K562 (cell line): ENCODE measurements at regions not wholly inside any gene's neighbourhood (a gene's known extent, or its start where the extent isn't known, plus 50 kb on each side); places are given as distances from the start of the nearest gene placed in this dataset.

Experiments
- ATAC-seq: fragments of 200-7000 bp; cut with Tn5 transposase; 3 replicates; pipeline ENCODE4 v1.9.1; 2020; ENCODE audit warnings: moderate library complexity
- BruUV-seq: library from RNA; stranded (reverse); fragments of 400-500 nt; replicated peaks from 2 replicates; lab custom pipeline; 2021; lab: Mats Ljungman, UMichigan
- CTCF ChIA-PET: fragments of 300-600 bp; formaldehyde crosslinking; extraction: SDS; loops from one replicate; lab custom pipeline; 2021; ENCODE audit warnings: low intra/inter-chr PET ratio; lab: Yijun Ruan, JAX
- POLR2A ChIA-PET: fragments of 300-600, 350-650 bp; sonication (Branson Sonifier 250); formaldehyde crosslinking; extraction: SDS; loops from one replicate; lab custom pipeline; 2021; ENCODE audit warnings: antibody characterized with exemption, inconsistent platforms; lab: Yijun Ruan, JAX
- DNase-seq, 4 experiments: peaks; one replicate each; pipeline versions ENCODE4 v3.0.0 to v3.0.0-alpha.2; 2011 to 2018; ENCODE audit warnings: low spot score in 3 of 4, mixed read lengths in 3 of 4; ENCODE audit errors: extremely low read depth in 1 of 4
- FAIRE-seq: peaks from 2 replicates; lab custom pipeline; 2011; peaks lifted over from hg19 to GRCh38; lab: Jason Lieb, UNC
- H2AFZ ChIP-seq: 2 replicates; pipeline ENCODE4 v1.6.0; 2011; ENCODE audit warnings: low read depth, low read length, control low read depth, inconsistent platforms
- H3K27ac ChIP-seq: fragments of 200-600 bp; 3 replicates; pipeline ENCODE4 v1.8.0; 2011; ENCODE audit warnings: low read depth, mild to moderate bottlenecking, control low read depth, inconsistent platforms, low read length, moderate library complexity, mixed read lengths; ENCODE audit errors: extremely low read depth
- H3K27me3 ChIP-seq, 2 experiments: fragments of 300-600 bp in 1 of 2; 2 replicates in 1 of 2; 3 replicates in 1 of 2; pipeline versions ENCODE4 v1.6.0 to v1.8.0; 2011; ENCODE audit warnings: inconsistent platforms in 2 of 2, low read length in 2 of 2, mild to moderate bottlenecking in 1 of 2, mixed read lengths in 1 of 2, moderate library complexity in 1 of 2; ENCODE audit not compliant: control insufficient read depth in 2 of 2, insufficient read depth in 2 of 2
- H3K36me3 ChIP-seq: fragments of 300-600 bp; 3 replicates; pipeline ENCODE4 v1.8.0; 2011; ENCODE audit warnings: mild to moderate bottlenecking, low read length, inconsistent platforms; ENCODE audit not compliant: control insufficient read depth, insufficient read depth
- H3K4me1 ChIP-seq, 2 experiments: fragments of 200-600 bp in 1 of 2; replicated peaks in 1 of 2; 2 replicates in 1 of 2; 3 replicates in 1 of 2; pipeline versions ENCODE4 v1.5.1 to v1.8.0; 2011; ENCODE audit warnings: inconsistent platforms in 2 of 2, low read length in 2 of 2, mild to moderate bottlenecking in 1 of 2, mixed read lengths in 1 of 2, moderate library complexity in 1 of 2; ENCODE audit not compliant: control insufficient read depth in 2 of 2, insufficient read depth in 2 of 2
- H3K4me2 ChIP-seq: 2 replicates; pipeline ENCODE4 v1.6.1; 2011; ENCODE audit warnings: low read length, control low read depth, inconsistent platforms, mixed read lengths; ENCODE audit not compliant: insufficient read depth
- H3K4me3 ChIP-seq: fragments of 200-600 bp; sonication (generic), shearing (Covaris generic); 2 replicates; pipeline ENCODE4 v1.5.1; 2016; ENCODE audit warnings: control low read depth, inconsistent platforms
- H3K79me2 ChIP-seq: fragments of 200-600 bp; 3 replicates; pipeline ENCODE4 v1.8.0; 2011; ENCODE audit warnings: low read length, inconsistent platforms; ENCODE audit not compliant: control insufficient read depth, insufficient read depth
- H3K9ac ChIP-seq, 2 experiments: 2 replicates each; pipeline versions ENCODE4 v1.6.0 to v1.6.1; 2011; ENCODE audit warnings: low read depth in 2 of 2, low read length in 2 of 2, control low read depth in 1 of 2, inconsistent platforms in 1 of 2, mild to moderate bottlenecking in 1 of 2, mixed read lengths in 1 of 2; ENCODE audit not compliant: insufficient read depth in 1 of 2
- H3K9me1 ChIP-seq: one replicate; pipeline ENCODE4 v1.6.0; 2011; ENCODE audit warnings: inconsistent platforms, mild to moderate bottlenecking, low read length, moderate library complexity; ENCODE audit not compliant: control insufficient read depth, insufficient read depth
- H3K9me3 ChIP-seq: replicated peaks from 2 replicates; pipeline ENCODE4 v1.5.1; 2011; ENCODE audit warnings: low read depth, low read length, inconsistent platforms; ENCODE audit not compliant: control insufficient read depth, insufficient read depth
- H4K20me1 ChIP-seq: replicated peaks from 2 replicates; pipeline ENCODE4 v1.6.1; 2011; ENCODE audit warnings: low read length, inconsistent platforms, mixed read lengths; ENCODE audit not compliant: control insufficient read depth, insufficient read depth
- FIP1L1 ChIP-seq: fragments of 200-400 bp; formaldehyde crosslinking; IDR thresholded peaks from 2 replicates; pipeline ENCODE4 v1.6.1; 2018; ENCODE audit warnings: mild to moderate bottlenecking, low read depth, low read length; ENCODE audit not compliant: poor library complexity, severe bottlenecking
- HCFC1 ChIP-seq: IDR thresholded peaks from 2 replicates; pipeline ENCODE4 v1.6.1; 2012; ENCODE audit warnings: low read depth, low read length, improper control_type of control experiment
- JUN ChIP-seq, 2 experiments: sonication (generic) in 1 of 2; formaldehyde crosslinking in 1 of 2; IDR thresholded peaks; 2 replicates each; pipeline versions ENCODE4 v1.6.1 to v1.8.0; 2012 to 2022; ENCODE audit warnings: borderline replicate concordance in 2 of 2, mild to moderate bottlenecking in 2 of 2, improper control_type of control experiment in 1 of 2, low read depth in 1 of 2, low read length in 1 of 2, missing genetic modification reagents in 1 of 2
- MYBL2 ChIP-seq, 2 experiments: fragments of 450-650 bp in 1 of 2; sonication (generic) in 1 of 2; formaldehyde crosslinking in 1 of 2; IDR thresholded peaks; 2 replicates each; pipeline versions ENCODE4 v1.6.1 to v1.8.1; 2017 to 2022; ENCODE audit warnings: borderline replicate concordance in 1 of 2, inconsistent platforms in 1 of 2, low read depth in 1 of 2, mild to moderate bottlenecking in 1 of 2, missing genetic modification reagents in 1 of 2, moderate library complexity in 1 of 2
- NRF1 ChIP-seq, 2 experiments: fragments of 450-650 bp; IDR thresholded peaks in 1 of 2; conservative IDR thresholded peaks in 1 of 2; 2 replicates each; pipeline ENCODE4 v1.6.1; 2014; ENCODE audit warnings: mild to moderate bottlenecking in 2 of 2
- REST ChIP-seq, 2 experiments: fragments of 450-650 bp; formaldehyde crosslinking in 1 of 2; IDR thresholded peaks; 2 replicates each; pipeline versions ENCODE4 v1.4.0 to v1.6.1; 2014 to 2020; ENCODE audit warnings: mild to moderate bottlenecking in 2 of 2, borderline replicate concordance in 1 of 2, low read depth in 1 of 2
- ZNF3 ChIP-seq: fragments of 250-450 bp; sonication (Bioruptor Pico); IDR thresholded peaks from 2 replicates; pipeline ENCODE4 v1.5.0; 2021; ENCODE audit warnings: mild to moderate bottlenecking, moderate library complexity
- ZNF655 ChIP-seq: fragments of 250-450 bp; sonication (Bioruptor Pico); IDR thresholded peaks from 2 replicates; pipeline ENCODE4 v1.5.0; 2021
- WGBS: fragments of 100-300 bp; shearing (Covaris generic); methylation state at CpG from one replicate; pipeline ENCODE4 v1.1.6; 2016; ENCODE audit warnings: low coverage, mixed read lengths; ENCODE audit not compliant: insufficient coverage; ENCODE audit errors: missing lambda C conversion rate; 5-methylcytosine and 5-hydroxymethylcytosine counted together
- in situ Hi-C: fragments of 300-500 bp; cut with MboI; formaldehyde crosslinking; loops from 4 replicates; pipeline ENCODE4 v1.15.0; 2018; ENCODE audit warnings: inconsistent platforms, mixed read lengths
- intact Hi-C: fragments of 100-400 bp; cut with micrococcal nuclease; formaldehyde crosslinking; loops from 2 replicates; pipeline ENCODE4 v1.14.2; 2022

GRCh38 chr7:155220903-155221302, 76.8 kb upstream of the INSIG1 start:
- no peak for TF ChIP-seq HCFC1
- no peak for TF ChIP-seq MYBL2 (IDR thresholded peaks at IDR 0.05; ENCODE audit: low read depth)
- TF ChIP-seq MYBL2 (CRISPR knock-in tag; IDR thresholded peaks at IDR 0.05; ENCODE audit: borderline replicate concordance): no peak
- no peak for TF ChIP-seq ZNF655 (CRISPR knock-in tag)
- TF ChIP-seq NRF1 (conservative IDR thresholded peaks at IDR 0.05 in 1 of 2, IDR thresholded peaks at IDR 0.05 in 1 of 2): peak; percentile 15 to 18; a peak in 1 of 4 replicates
- TF ChIP-seq ZNF3 (CRISPR knock-in tag): no peak
- no peak for TF ChIP-seq JUN (IDR thresholded peaks at IDR 0.05; ENCODE audit: borderline replicate concordance, low read depth, low read length)
- no peak for TF ChIP-seq JUN (CRISPR knock-in tag; IDR thresholded peaks at IDR 0.05; ENCODE audit: borderline replicate concordance)
- TF ChIP-seq REST (IDR thresholded peaks at IDR 0.05; ENCODE audit: borderline replicate concordance): no peak
- TF ChIP-seq REST (CRISPR knock-in tag; IDR thresholded peaks at IDR 0.05; ENCODE audit: low read depth): no peak
- TF ChIP-seq FIP1L1: no peak
- CTCF ChIA-PET: no interaction called here
- BruUV-seq: no TSS peak

More at GRCh38 chr7:155220903-155221302, 76.8 kb upstream of the INSIG1 start:
- no peaks in the 10 kb centered on the region for H3K9me3 ChIP-seq
- WGBS: 11% methylated on average over 5 of the region's 5 CpGs
- no peaks in the 10 kb centered on the region for H3K9me1 ChIP-seq
- no peak overlapping the region for H3K4me2 ChIP-seq
- in situ Hi-C loops (no loop called here), intact Hi-C loops (no loop called here)
- FAIRE-seq: no peak
- H2AFZ ChIP-seq: no peak overlapping the region
- 0 out of 4 replicates have a peak overlapping the region, but pooled peaks of 1 of the 2 experiments have one; percentile 46 for H3K9ac ChIP-seq
- no peak overlapping the region for H3K27ac ChIP-seq
- no peak overlapping the region for H3K4me3 ChIP-seq
- H3K36me3 ChIP-seq: no peaks in the 10 kb centered on the region
- peaks cover 9% of the 10 kb centered on the region; the same call in 1 of the 2 replicates for H4K20me1 ChIP-seq
- H3K4me1 ChIP-seq: peaks cover 0 to 13% of the 10 kb centered on the region in 2 experiments; a peak in 2 of 5 replicates
- no peaks in the 10 kb centered on the region for H3K79me2 ChIP-seq
- no peak for ATAC-seq
- POLR2A ChIA-PET: interaction anchor here (0.6 to 11.6 kb wide), 7 partner anchors 9 to 259 kb away, joined by 3 to 127 read pairs (median 3); no protein-coding TSS in a partner anchor
- no peak for DNase-seq
- peaks cover 65 to 86% of the 10 kb centered on the region in 2 experiments for H3K27me3 ChIP-seq
